Testis (tissue), 2 donors: ENCODE measurements at regions not wholly inside any gene's neighbourhood (a gene's known extent, or its start where the extent isn't known, plus 50 kb on each side); places are given as distances from the start of the nearest gene placed in this dataset.

Experiments used
- DNase-seq: peaks from one replicate; pipeline ENCODE4 v3.0.0-alpha.2; 2019
- H3K27ac ChIP-seq, 2 donors: fragments of 200-600 bp; sonication (generic); one replicate each; pipeline ENCODE4 v1.5.1; 2019
- H3K27me3 ChIP-seq: fragments of 200-600 bp; sonication (generic); one replicate; pipeline ENCODE4 v1.5.1; 2019
- H3K36me3 ChIP-seq: fragments of 200-600 bp; sonication (generic); one replicate; pipeline ENCODE4 v1.5.1; 2017; ENCODE audit warnings: low read depth; ENCODE audit errors: missing control alignments
- H3K4me1 ChIP-seq: fragments of 200-600 bp; sonication (generic); one replicate; pipeline ENCODE4 v1.5.1; 2019
- H3K4me3 ChIP-seq, 2 donors: fragments of 200-600 bp; sonication (generic); one replicate each; pipeline ENCODE4 v1.5.1; 2017 to 2019
- H3K9me3 ChIP-seq: fragments of 200-600 bp; sonication (generic); one replicate; pipeline ENCODE4 v1.5.1; 2017
- POLR2A ChIP-seq: fragments of 450-650 bp; IDR thresholded peaks from one replicate; pipeline ENCODE4 v1.6.1; 2017; ENCODE audit warnings: antibody characterized with exemption, mild to moderate bottlenecking, moderate library complexity
- WGBS, 2 donors: methylation state at CpG; one replicate each; pipeline ENCODE4 v1.1.5; 2018; 5-methylcytosine and 5-hydroxymethylcytosine counted together
- intact Hi-C: fragments of 100-400 bp; cut with DNase I; formaldehyde crosslinking; loops from one replicate; pipeline ENCODE4 v1.15.1; 2023; ENCODE audit warnings: low total_unique reads
- TF ChIP-seq, protein P1 (sequence below), 3 experiments: fragments of 450-650 bp in 2 of 3; fragments of 200-600 bp in 1 of 3; sonication (generic) in 1 of 3; IDR thresholded peaks; one replicate each; pipeline ENCODE4 v1.5.1; 2016 to 2019; ENCODE audit warnings: antibody characterized with exemption in 3 of 3, mild to moderate bottlenecking in 2 of 3, moderate library complexity in 1 of 3

- WGBS, 2 donors, result 50 to 54% methylated on average over 3 of the region's 3 CpGs
- DNase-seq, result no peak
- TF ChIP-seq, protein P1, sequence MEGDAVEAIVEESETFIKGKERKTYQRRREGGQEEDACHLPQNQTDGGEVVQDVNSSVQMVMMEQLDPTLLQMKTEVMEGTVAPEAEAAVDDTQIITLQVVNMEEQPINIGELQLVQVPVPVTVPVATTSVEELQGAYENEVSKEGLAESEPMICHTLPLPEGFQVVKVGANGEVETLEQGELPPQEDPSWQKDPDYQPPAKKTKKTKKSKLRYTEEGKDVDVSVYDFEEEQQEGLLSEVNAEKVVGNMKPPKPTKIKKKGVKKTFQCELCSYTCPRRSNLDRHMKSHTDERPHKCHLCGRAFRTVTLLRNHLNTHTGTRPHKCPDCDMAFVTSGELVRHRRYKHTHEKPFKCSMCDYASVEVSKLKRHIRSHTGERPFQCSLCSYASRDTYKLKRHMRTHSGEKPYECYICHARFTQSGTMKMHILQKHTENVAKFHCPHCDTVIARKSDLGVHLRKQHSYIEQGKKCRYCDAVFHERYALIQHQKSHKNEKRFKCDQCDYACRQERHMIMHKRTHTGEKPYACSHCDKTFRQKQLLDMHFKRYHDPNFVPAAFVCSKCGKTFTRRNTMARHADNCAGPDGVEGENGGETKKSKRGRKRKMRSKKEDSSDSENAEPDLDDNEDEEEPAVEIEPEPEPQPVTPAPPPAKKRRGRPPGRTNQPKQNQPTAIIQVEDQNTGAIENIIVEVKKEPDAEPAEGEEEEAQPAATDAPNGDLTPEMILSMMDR (IDR thresholded peaks at IDR 0.05), result no peak
- TF ChIP-seq POLR2A, result no peak
- no peaks in the 10 kb centered on the region for H3K27me3 ChIP-seq
- H3K36me3 ChIP-seq, result no peaks in the 10 kb centered on the region
- H3K9me3 ChIP-seq, result no peaks in the 10 kb centered on the region
- peaks cover 3% of the 10 kb centered on the region for H3K4me1 ChIP-seq
- no peak overlapping the region for H3K4me3 ChIP-seq
- intact Hi-C loops, result no loop called here
- no peak overlapping the region for H3K27ac ChIP-seq
Measured at GRCh38 chr3:167899093-167899492, 163.6 kb downstream of the SERPINI1 start.

GRCh38 chr3:167898091-167898490, 162.6 kb downstream of the SERPINI1 start:
- no peak for TF ChIP-seq POLR2A
- TF ChIP-seq, protein P1 (IDR thresholded peaks at IDR 0.05), result no peak
- no peaks in the 10 kb centered on the region for H3K9me3 ChIP-seq
- no peaks in the 10 kb centered on the region for H3K27me3 ChIP-seq
- H3K4me1 ChIP-seq, result peaks cover 3% of the 10 kb centered on the region
- intact Hi-C loops, result no loop called here
- no peak overlapping the region for H3K4me3 ChIP-seq
- no peaks in the 10 kb centered on the region for H3K36me3 ChIP-seq
- H3K27ac ChIP-seq, result no peak overlapping the region
- no peak for DNase-seq

GRCh38 chr3:167895684-167896083, 160.2 kb downstream of the SERPINI1 start:
- DNase-seq, result no peak

DNA sequence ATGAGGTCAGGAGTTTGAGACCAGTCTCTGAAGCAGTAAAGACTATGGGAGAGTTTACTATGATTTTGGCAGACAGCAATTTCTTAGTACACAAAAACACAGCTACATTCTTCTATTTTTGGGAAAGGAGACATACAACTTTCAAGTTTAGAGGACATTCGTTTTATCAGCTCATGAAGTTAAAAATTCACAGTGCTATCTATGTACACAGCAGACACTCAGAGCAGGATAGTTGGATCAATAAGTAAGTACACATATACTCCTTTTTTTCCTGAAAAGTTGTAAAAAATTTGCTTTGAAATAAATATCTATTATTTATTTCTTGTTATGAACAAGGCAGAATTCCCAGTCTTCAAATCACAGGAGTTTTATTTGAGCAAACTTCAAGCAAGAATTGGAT, 159.7 kb downstream of the SERPINI1 start:
- DNase-seq, result no peak
- H3K27ac ChIP-seq, result no peak overlapping the region
- TF ChIP-seq POLR2A, result no peak
- TF ChIP-seq, protein P1 (IDR thresholded peaks at IDR 0.05), result no peak
- no peaks in the 10 kb centered on the region for H3K36me3 ChIP-seq
- H3K9me3 ChIP-seq, result no peaks in the 10 kb centered on the region
- no peaks in the 10 kb centered on the region for H3K27me3 ChIP-seq
- peaks cover 3% of the 10 kb centered on the region for H3K4me1 ChIP-seq
- intact Hi-C loops, result no loop called here
- WGBS, 2 donors, result 48 to 74% methylated on average over 1 of the region's 1 CpG
- no peak overlapping the region for H3K4me3 ChIP-seq

More at GRCh38 chr3:167895684-167896083, 160.2 kb downstream of the SERPINI1 start:
- Histone ChIP-seq H3K27me3 (no peaks in the 10 kb centered on the region), H3K4me1 (peaks cover 3% of the 10 kb centered on the region), H3K36me3 (no peaks in the 10 kb centered on the region), H3K9me3 (no peaks in the 10 kb centered on the region), H3K4me3 (no peak overlapping the region), H3K27ac (no peak overlapping the region)
- no peak for TF ChIP-seq POLR2A
- TF ChIP-seq, protein P1 (IDR thresholded peaks at IDR 0.05), result no peak
- 68 to 76% methylated on average over 4 of the region's 4 CpGs for WGBS, 2 donors
- intact Hi-C loops, result no loop called here

- Histone ChIP-seq H3K4me1 (no peaks in the 10 kb centered on the region), H3K27ac (no peak overlapping the region), H3K9me3 (no peaks in the 10 kb centered on the region), H3K27me3 (no peaks in the 10 kb centered on the region), H3K4me3 (no peak overlapping the region), H3K36me3 (no peaks in the 10 kb centered on the region)
- DNase-seq, result no peak
- TF ChIP-seq, protein P1 (IDR thresholded peaks at IDR 0.05), result no peak
- no peak for TF ChIP-seq POLR2A
- intact Hi-C loops, result no loop called here
- 72 to 73% methylated on average over 4 of the region's 4 CpGs for WGBS, 2 donors
Measured at GRCh38 chr3:167892205-167892604, 156.7 kb downstream of the SERPINI1 start.
